HG02981 (cell line): ENCODE measurements at regions not wholly inside any gene's neighbourhood (a gene's known extent, or its start where the extent isn't known, plus 50 kb on each side); places are given as distances from the start of the nearest gene placed in this dataset.

ENCODE experiments used
- ATAC-seq: cut with Tn5 transposase; IDR thresholded peaks from one replicate; pipeline ENCODE4 v1.9.1; 2021; ENCODE audit warnings: mild to moderate bottlenecking, moderate library complexity; ENCODE audit not compliant: unreplicated experiment

- no peak for ATAC-seq
Observed at GRCh38 chr1:177589166-177589565, 380.7 kb downstream of the SEC16B start.

- no peak for ATAC-seq
Observed at GRCh38 chr1:177586429-177586828, 383.4 kb downstream of the SEC16B start.

GRCh38 chr1:177585302-177586220 is 384.3 kb downstream of the SEC16B start:
- ATAC-seq = no peak

- no peak for ATAC-seq
Observed at GRCh38 chr1:177573901-177574300, 396.0 kb downstream of the SEC16B start.

- ATAC-seq = no peak
Observed at GRCh38 chr1:177571485-177572076, 398.3 kb downstream of the SEC16B start.

- ATAC-seq = no peak
Observed at GRCh38 chr1:177571076-177571475, 398.8 kb downstream of the SEC16B start.

GRCh38 chr1:177569476-177569875 is 398.7 kb downstream of the BRINP2 start:
- ATAC-seq = no peak

GRCh38 chr1:177568622-177569021 is 397.9 kb downstream of the BRINP2 start:
- ATAC-seq = no peak

- no peak for ATAC-seq
Observed at GRCh38 chr1:177567393-177567792, 396.6 kb downstream of the BRINP2 start.

- no peak for ATAC-seq
Observed at GRCh38 chr1:177566495-177566894, 395.7 kb downstream of the BRINP2 start.

- ATAC-seq = no peak
Observed at GRCh38 chr1:177561436-177561835, 390.7 kb downstream of the BRINP2 start.

GRCh38 chr1:177558372-177558771 is 387.6 kb downstream of the BRINP2 start:
- ATAC-seq = no peak

GRCh38 chr1:177556163-177556562 is 385.4 kb downstream of the BRINP2 start:
- ATAC-seq = no peak

- no peak for ATAC-seq
Observed at GRCh38 chr1:177547200-177547599, 376.4 kb downstream of the BRINP2 start.

- no peak for ATAC-seq
Observed at GRCh38 chr1:177546346-177546745, 375.6 kb downstream of the BRINP2 start.

- no peak for ATAC-seq
Observed at GRCh38 chr1:177526201-177526600, 355.4 kb downstream of the BRINP2 start.

- no peak for ATAC-seq
Observed at GRCh38 chr1:177525176-177525575, 354.4 kb downstream of the BRINP2 start.

GRCh38 chr1:177517546-177517945 is 346.8 kb downstream of the BRINP2 start:
- no peak for ATAC-seq

- no peak for ATAC-seq
Observed at GRCh38 chr1:177514207-177514606, 343.4 kb downstream of the BRINP2 start.

- ATAC-seq = no peak
Observed at GRCh38 chr1:177511036-177511435, 340.3 kb downstream of the BRINP2 start.

GRCh38 chr1:177505905-177506590 is 335.3 kb downstream of the BRINP2 start:
- ATAC-seq = no peak

- ATAC-seq = no peak
Observed at GRCh38 chr1:177495878-177496277, 325.1 kb downstream of the BRINP2 start.
